AG08395 (cell line): ENCODE measurements at regions not wholly inside any gene's neighbourhood (a gene's known extent, or its start where the extent isn't known, plus 50 kb on each side); places are given as distances from the start of the nearest gene placed in this dataset.
"Not testable (repeated sequence)": the region's sequence is repeated elsewhere in the genome, so short reads cannot be mapped to it uniquely, and the experiment has no call there.

ENCODE experiments used
- DNase-seq: peaks from one replicate; pipeline ENCODE4 v3.0.0; 2012; ENCODE audit warnings: mixed read lengths, low spot score

- no peak for DNase-seq
Observed at GRCh38 chr3:194014756-194015155, 121.2 kb upstream of the HES1 start.

GRCh38 chr3:194019398-194020165 is 116.4 kb upstream of the HES1 start:
- no peak for DNase-seq

- no peak for DNase-seq
Observed at GRCh38 chr3:194022052-194022451, 113.9 kb upstream of the HES1 start.

GRCh38 chr3:194022816-194023215 is 113.1 kb upstream of the HES1 start:
- DNase-seq = no peak

- no peak for DNase-seq
Observed at GRCh38 chr3:194023501-194024280, 112.3 kb upstream of the HES1 start.

GRCh38 chr3:194025119-194025518 is 110.8 kb upstream of the HES1 start:
- no peak for DNase-seq

- DNase-seq = no peak
Observed at GRCh38 chr3:194025951-194026350, 110.0 kb upstream of the HES1 start.

- no peak for DNase-seq
Observed at GRCh38 chr3:194028434-194029004, 107.4 kb upstream of the HES1 start.

- DNase-seq = no peak
Observed at GRCh38 chr3:194029846-194030245, 106.1 kb upstream of the HES1 start.

- DNase-seq = no peak
Observed at GRCh38 chr3:194030372-194030771, 105.6 kb upstream of the HES1 start.

GRCh38 chr3:194031349-194031748 is 104.6 kb upstream of the HES1 start:
- DNase-seq = no peak

- no peak for DNase-seq
Observed at GRCh38 chr3:194031867-194032635, 103.9 kb upstream of the HES1 start.

GRCh38 chr3:194032828-194033435 is 103.0 kb upstream of the HES1 start:
- DNase-seq = no peak

- no peak for DNase-seq
Observed at GRCh38 chr3:194034346-194035336, 101.3 kb upstream of the HES1 start.

- no peak for DNase-seq
Observed at GRCh38 chr3:194035406-194036138, 100.4 kb upstream of the HES1 start.

- DNase-seq = no peak
Observed at GRCh38 chr3:194036842-194037241, 99.1 kb upstream of the HES1 start.

- not testable (repeated sequence) for DNase-seq
Observed at GRCh38 chr3:194038346-194038745, 97.6 kb upstream of the HES1 start.

GRCh38 chr3:194038960-194039359 is 97.0 kb upstream of the HES1 start:
- no peak for DNase-seq

- no peak for DNase-seq
Observed at GRCh38 chr3:194040516-194041273, 95.3 kb upstream of the HES1 start.
